ENCODE measurements at regions not wholly inside any gene's neighbourhood (a gene's known extent, or its start where the extent isn't known, plus 50 kb on each side); places are given as distances from the start of the nearest gene placed in this dataset.
"Not testable (repeated sequence)": the region's sequence is repeated elsewhere in the genome, so short reads cannot be mapped to it uniquely, and the experiment has no call there.

DNA sequence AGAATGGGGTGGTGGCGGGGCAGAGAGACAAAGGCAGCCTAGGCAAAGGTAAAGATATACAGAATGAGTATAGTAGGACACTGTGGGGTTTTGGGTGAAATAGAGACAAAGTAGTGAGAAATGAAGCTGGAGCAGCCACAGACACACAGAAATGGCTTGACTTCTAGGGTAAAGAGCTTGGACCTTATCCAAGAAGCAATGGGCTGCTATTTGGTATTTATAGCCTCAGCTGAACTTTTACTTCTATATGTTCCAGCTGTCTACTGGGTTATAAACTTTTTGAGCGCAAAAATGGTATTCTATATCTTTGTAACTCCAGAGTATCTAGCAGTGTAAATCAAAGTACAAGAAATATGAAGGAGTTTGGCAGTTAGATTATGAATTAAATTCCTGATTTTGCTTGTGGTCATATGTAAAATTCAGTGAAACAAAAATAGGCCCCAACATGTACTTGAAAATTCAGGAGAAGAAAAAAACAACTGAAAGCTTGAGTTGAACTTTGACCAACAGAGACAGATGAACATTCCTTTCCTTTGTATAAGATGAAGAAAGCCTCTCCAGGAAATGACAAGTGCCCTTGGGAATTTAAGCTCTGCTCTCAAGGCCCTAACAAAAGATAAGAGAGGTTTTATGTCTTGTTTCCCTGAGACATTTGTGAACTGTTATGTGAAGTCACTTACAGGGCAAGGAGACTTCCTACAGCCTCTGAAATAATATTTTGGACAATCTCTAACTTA is 64.6 kb upstream of the XIST start:
- Histone ChIP-seq H3K9me3 (ENCODE audit: low read length) (no peaks in the 10 kb centered on the region), H4K20me1 (ENCODE audit: insufficient read depth, low read length) (no peaks in the 10 kb centered on the region), H3K4me3 (ENCODE audit: low read depth, low read length, poor library complexity, severe bottlenecking) (no peak overlapping the region), H3K9me2 (ENCODE audit: insufficient read depth, low read length) (no peaks in the 10 kb centered on the region), H3K4me2 (ENCODE audit: low read length) (no peak overlapping the region), H3K36me3 (ENCODE audit: insufficient read depth, low read length) (no peaks in the 10 kb centered on the region), H3K4me1 (ENCODE audit: insufficient read depth, low read length, poor library complexity, severe bottlenecking) (no peaks in the 10 kb centered on the region), H3K27ac (ENCODE audit: low read depth, low read length, poor library complexity, severe bottlenecking) (no peak overlapping the region), H3K79me2 (ENCODE audit: insufficient read depth, low read depth, low read length) (no peaks in the 10 kb centered on the region), H2AFZ (ENCODE audit: low read length) (no peak overlapping the region)
- ChIA-PET CTCF (ENCODE audit: unreplicated experiment) (no interaction called here), POLR2A (interaction anchor here (1.1 kb wide), 1 partner anchor 57 kb away, joined by 4 read pairs; no protein-coding TSS in a partner anchor)
- DNase-seq (ENCODE audit: low spot score) = no peak
- BruUV-seq (replicated peaks) = no TSS peak
- TF ChIP-seq, protein P1, sequence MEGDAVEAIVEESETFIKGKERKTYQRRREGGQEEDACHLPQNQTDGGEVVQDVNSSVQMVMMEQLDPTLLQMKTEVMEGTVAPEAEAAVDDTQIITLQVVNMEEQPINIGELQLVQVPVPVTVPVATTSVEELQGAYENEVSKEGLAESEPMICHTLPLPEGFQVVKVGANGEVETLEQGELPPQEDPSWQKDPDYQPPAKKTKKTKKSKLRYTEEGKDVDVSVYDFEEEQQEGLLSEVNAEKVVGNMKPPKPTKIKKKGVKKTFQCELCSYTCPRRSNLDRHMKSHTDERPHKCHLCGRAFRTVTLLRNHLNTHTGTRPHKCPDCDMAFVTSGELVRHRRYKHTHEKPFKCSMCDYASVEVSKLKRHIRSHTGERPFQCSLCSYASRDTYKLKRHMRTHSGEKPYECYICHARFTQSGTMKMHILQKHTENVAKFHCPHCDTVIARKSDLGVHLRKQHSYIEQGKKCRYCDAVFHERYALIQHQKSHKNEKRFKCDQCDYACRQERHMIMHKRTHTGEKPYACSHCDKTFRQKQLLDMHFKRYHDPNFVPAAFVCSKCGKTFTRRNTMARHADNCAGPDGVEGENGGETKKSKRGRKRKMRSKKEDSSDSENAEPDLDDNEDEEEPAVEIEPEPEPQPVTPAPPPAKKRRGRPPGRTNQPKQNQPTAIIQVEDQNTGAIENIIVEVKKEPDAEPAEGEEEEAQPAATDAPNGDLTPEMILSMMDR (conservative IDR thresholded peaks at IDR 0.05; ENCODE audit: low read length) = no peak
- no peak for TF ChIP-seq EZH2phosphoT487 (IDR thresholded peaks at IDR 0.05; ENCODE audit: borderline replicate concordance, low read depth, low read length)
- intact Hi-C loops (cut with micrococcal nuclease; ENCODE audit: unreplicated experiment) = no loop called here

DNA sequence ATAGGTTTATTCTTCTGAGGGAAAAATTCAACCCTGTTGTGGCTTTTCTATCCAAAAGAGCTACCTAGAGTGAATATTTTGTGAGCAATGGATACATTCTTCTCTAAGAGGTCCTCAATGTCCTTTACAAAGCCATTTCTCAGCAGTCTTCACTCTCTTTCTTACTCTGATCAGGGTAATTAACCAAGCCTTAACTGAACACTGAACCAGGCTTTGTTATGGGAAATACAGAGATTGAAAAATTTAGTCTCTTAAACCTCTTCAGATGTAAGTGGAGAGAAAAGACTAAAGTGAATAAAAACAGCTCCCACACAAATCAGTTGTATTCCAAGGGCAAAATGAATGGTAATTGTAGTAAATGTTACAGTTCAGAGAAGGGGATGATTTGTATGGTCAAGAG is 64.0 kb upstream of the XIST start:
- H3K9me3 ChIP-seq (ENCODE audit: low read length) = no peaks in the 10 kb centered on the region
- TF ChIP-seq, protein P1 (conservative IDR thresholded peaks at IDR 0.05; ENCODE audit: low read length) = no peak
- TF ChIP-seq EZH2phosphoT487 (IDR thresholded peaks at IDR 0.05; ENCODE audit: borderline replicate concordance, low read depth, low read length) = no peak
- H2AFZ ChIP-seq (ENCODE audit: low read length) = no peak overlapping the region
- H3K79me2 ChIP-seq (ENCODE audit: insufficient read depth, low read depth, low read length) = no peaks in the 10 kb centered on the region
- intact Hi-C loops (cut with micrococcal nuclease; ENCODE audit: unreplicated experiment) = no loop called here
- BruUV-seq (replicated peaks) = no TSS peak
- H3K9me2 ChIP-seq (ENCODE audit: insufficient read depth, low read length) = no peaks in the 10 kb centered on the region
- DNase-seq (ENCODE audit: low spot score) = no peak
- ChIA-PET CTCF (ENCODE audit: unreplicated experiment) (no interaction called here), POLR2A (no interaction called here)
- H3K4me3 ChIP-seq (ENCODE audit: low read depth, low read length, poor library complexity, severe bottlenecking) = no peak overlapping the region
- H3K4me1 ChIP-seq (ENCODE audit: insufficient read depth, low read length, poor library complexity, severe bottlenecking) = no peaks in the 10 kb centered on the region
- H3K4me2 ChIP-seq (ENCODE audit: low read length) = no peak overlapping the region
- H3K36me3 ChIP-seq (ENCODE audit: insufficient read depth, low read length) = no peaks in the 10 kb centered on the region
- no peak overlapping the region for H3K27ac ChIP-seq (ENCODE audit: low read depth, low read length, poor library complexity, severe bottlenecking)
- no peaks in the 10 kb centered on the region for H4K20me1 ChIP-seq (ENCODE audit: insufficient read depth, low read length)

DNA sequence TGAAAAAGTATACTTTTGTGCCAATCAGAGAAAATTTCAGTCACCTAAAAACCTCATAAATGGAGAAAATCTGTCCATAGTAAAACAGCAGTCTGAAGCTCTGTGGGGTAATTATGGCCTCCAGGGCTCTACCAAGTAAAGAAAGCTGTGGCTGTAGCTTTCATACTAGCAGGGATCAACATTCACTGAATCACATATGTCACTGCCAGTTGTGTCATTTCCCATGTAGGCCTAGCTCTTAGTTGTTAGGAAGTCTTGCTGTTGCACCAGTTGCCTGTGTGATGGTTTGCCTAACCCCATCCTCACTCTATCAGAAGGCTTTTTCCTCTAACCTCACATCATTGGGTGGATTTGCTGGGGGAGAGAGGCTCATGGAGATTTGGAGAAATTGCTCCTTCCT is 62.3 kb upstream of the XIST start:
- CTCF ChIA-PET (ENCODE audit: unreplicated experiment); H4K20me1 ChIP-seq (ENCODE audit: insufficient read depth, low read length); H2AFZ ChIP-seq (ENCODE audit: low read length); H3K36me3 ChIP-seq (ENCODE audit: insufficient read depth, low read length); H3K9me3 ChIP-seq (ENCODE audit: low read length); intact Hi-C loops (cut with micrococcal nuclease; ENCODE audit: unreplicated experiment); POLR2A ChIA-PET; H3K9me2 ChIP-seq (ENCODE audit: insufficient read depth, low read length); DNase-seq (ENCODE audit: low spot score); H3K4me1 ChIP-seq (ENCODE audit: insufficient read depth, low read length, poor library complexity, severe bottlenecking); H3K27ac ChIP-seq (ENCODE audit: low read depth, low read length, poor library complexity, severe bottlenecking); H3K79me2 ChIP-seq (ENCODE audit: insufficient read depth, low read depth, low read length); H3K4me3 ChIP-seq (ENCODE audit: low read depth, low read length, poor library complexity, severe bottlenecking); H3K4me2 ChIP-seq (ENCODE audit: low read length); BruUV-seq (replicated peaks): not testable (repeated sequence)
